ENCODE measurements at regions not wholly inside any gene's neighbourhood (a gene's known extent, or its start where the extent isn't known, plus 50 kb on each side); places are given as distances from the start of the nearest gene placed in this dataset.

GRCh38 chr6:139687055-139687454 lies 312.6 kb upstream of the CITED2 start:
- no peak for TF ChIP-seq POLR2A (IDR thresholded peaks at IDR 0.05)
- no peak for TF ChIP-seq CTCF (IDR thresholded peaks at IDR 0.05)
- no peak for TF ChIP-seq POLR2AphosphoS5 (IDR thresholded peaks at IDR 0.05)
